Activated naive CD4-positive, alpha-beta T cell (primary cell): ENCODE measurements at regions not wholly inside any gene's neighbourhood (a gene's known extent, or its start where the extent isn't known, plus 50 kb on each side); places are given as distances from the start of the nearest gene placed in this dataset.
"Not testable (repeated sequence)": the region's sequence is repeated elsewhere in the genome, so short reads cannot be mapped to it uniquely, and the experiment has no call there.

Experiments used
- DNase-seq, 4 experiments: peaks; one replicate each; lab custom pipeline; 2025; lab: John Stamatoyannopoulos, UW

DNA sequence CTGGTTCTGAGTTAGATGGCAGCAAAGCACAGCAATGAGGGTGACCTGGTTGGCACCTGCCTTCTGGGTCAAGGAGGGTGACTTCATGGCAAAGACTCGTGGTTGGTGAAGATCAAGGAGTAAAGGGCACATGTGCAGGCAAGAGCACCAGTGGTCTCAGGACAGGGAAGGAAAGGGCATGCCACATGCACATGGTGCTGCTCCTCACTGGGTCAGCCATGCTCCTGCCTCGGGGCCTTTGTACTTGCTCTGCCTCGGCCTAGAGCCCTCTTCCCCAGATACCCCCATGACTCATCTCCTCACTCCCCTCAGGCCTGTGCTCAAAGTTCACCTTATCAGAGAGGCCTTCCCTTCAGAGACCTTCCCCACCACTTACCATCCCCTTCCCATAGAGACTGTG is 106.7 kb upstream of the KDM7A start:
- no peak for DNase-seq

GRCh38 chr7:140281960-140282359 is 105.2 kb upstream of the KDM7A start:
- no peak for DNase-seq

- DNase-seq: no peak
Measured at GRCh38 chr7:140281255-140281654, 104.5 kb upstream of the KDM7A start.

- DNase-seq: no peak
Measured at GRCh38 chr7:140276001-140276400, 99.2 kb upstream of the KDM7A start.

- no peak for DNase-seq
Measured at GRCh38 chr7:140275069-140275965, 98.5 kb upstream of the KDM7A start.

- no peak for DNase-seq
Measured at GRCh38 chr7:140273417-140273816, 96.6 kb upstream of the KDM7A start.

- DNase-seq: not testable (repeated sequence)
Measured at GRCh38 chr7:140271643-140271968, 94.8 kb upstream of the KDM7A start.

DNA sequence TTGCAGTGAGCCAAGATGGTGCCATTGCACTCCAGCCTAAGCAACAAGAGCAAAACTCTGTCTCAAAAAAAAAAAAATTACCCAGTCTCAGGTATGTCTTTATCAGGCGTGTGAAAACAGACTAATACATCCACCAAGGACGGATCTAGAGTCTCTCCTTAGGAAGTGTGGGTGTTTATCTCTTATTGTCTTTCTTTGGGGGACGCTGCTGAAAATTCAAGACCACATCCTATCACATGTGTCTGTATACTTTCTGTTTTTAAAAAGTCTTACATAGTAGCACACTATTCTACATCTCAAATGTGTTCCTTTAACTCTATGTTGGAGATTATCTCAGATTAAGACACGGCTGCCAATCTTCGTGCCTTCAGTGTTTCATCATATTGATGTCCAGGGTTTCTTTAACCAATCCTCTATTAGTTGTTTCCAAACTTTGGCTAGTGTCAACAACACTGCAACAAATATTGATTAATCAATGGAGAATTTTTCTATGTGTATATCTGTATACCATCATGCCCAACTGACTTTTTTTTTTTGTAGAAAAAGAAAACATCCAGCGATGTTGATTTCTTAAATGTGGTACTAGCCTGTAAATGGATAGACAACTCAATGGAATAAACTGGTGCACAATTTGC is 92.3 kb upstream of the KDM7A start:
- DNase-seq: no peak

GRCh38 chr7:140267381-140268226 is 90.8 kb upstream of the KDM7A start:
- DNase-seq: no peak

- DNase-seq: no peak
Measured at GRCh38 chr7:140263277-140263676, 86.5 kb upstream of the KDM7A start.

DNA sequence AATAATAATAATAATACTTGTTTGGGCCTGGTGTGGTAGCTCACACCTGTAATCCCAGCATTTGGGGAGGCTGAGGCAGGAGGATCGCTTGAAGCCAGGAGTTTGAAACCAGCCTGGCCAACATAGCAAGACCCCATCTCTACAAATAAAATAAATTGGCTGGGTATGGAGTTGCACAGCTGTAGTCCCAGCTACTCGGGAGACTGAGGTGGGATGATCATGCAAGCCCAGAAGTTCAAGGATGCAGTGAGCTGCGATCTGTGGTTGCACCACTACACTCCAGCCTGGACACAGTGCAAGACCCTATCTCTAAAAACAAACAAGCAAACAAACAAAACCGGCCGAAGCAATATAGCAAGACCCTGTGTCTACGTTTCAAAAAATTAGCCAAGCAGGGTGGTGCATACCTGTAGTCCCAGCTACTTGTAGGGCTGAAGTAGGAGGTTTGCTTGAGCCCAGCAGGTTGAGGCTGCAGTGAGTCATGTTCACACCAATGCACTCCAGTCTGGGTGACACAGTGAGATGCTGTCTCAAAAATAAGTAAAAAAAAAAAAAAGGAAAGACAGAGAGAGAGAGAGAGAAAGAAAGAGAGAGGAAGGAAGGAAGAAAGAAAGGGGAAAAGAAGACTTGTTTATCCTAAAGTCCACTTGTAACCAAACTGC is 85.6 kb upstream of the KDM7A start:
- no peak for DNase-seq

GRCh38 chr7:140261522-140261921 is 84.7 kb upstream of the KDM7A start:
- DNase-seq: no peak

GRCh38 chr7:140261105-140261486 is 84.3 kb upstream of the KDM7A start:
- DNase-seq: no peak

- DNase-seq: no peak
Measured at GRCh38 chr7:140260352-140261104, 83.7 kb upstream of the KDM7A start.

DNA sequence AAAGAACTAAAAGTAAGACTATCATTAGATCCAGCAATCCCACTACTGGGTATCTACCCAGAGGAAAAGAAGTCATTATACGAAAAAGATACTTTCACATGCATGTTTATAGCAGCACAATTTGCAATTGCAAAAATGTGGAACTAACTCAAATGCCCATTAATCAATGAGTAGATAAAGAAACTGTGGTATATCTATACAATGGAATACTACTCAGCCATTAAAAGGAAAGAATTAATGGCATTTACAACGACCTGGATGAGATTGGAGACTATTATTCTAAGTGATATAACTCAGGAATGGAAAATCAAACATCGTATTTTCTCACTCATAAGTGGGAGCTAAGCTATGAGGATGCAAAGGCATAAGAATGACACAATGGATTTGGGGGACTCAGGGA is 80.5 kb upstream of the KDM7A start:
- not testable (repeated sequence) for DNase-seq

DNA sequence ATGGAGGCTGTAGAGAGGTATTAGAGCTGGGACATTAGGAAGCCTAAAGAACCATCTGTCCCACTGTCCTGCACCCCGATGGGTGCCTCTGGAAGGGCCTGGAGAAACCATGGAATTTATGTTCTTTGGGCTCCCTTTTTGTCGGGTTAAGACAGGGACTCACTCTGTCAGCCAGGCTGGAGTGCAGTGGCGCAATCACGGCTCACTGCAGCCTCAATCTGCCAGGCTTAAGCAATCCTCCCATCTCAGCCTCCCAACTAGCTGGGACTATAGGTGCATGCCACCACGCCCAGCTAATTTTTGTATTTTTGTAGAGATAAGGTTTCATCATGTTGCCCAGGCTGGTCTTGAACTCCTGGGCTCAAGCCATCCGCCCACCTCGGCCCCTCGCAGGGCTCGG is 78.2 kb upstream of the KDM7A start:
- not testable (repeated sequence) for DNase-seq

- DNase-seq: no peak
Measured at GRCh38 chr7:140249036-140249806, 72.4 kb upstream of the KDM7A start.

DNA sequence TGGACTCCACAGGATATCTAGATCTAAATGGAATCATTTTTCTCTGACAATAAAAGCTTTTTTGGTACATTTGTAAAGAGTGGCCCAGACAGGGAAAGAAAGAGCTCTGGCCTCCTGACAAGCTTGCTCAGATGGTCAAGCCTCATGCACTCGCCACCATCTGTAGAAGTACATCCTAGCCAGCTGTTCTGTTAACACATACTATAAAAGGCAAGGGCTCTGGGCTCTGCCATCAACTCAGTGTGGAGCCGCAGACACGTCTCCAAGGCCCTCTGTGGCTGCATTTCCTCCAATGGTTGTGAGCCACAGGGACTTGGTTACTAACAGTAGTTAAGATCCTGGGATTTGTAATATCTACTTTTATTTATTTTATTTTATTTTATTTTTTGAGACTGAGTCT is 70.8 kb upstream of the KDM7A start:
- DNase-seq: no peak

- DNase-seq: no peak
Measured at GRCh38 chr7:140245611-140246105, 68.9 kb upstream of the KDM7A start.
